Sigmoid colon (tissue), 4 donors: ENCODE measurements at regions not wholly inside any gene's neighbourhood (a gene's known extent, or its start where the extent isn't known, plus 50 kb on each side); places are given as distances from the start of the nearest gene placed in this dataset.

ENCODE experiments used
- CTCF ChIP-seq, 4 experiments: fragments of 450-650 bp in 3 of 4; fragments of 200-600 bp in 1 of 4; IDR thresholded peaks; one replicate each; pipeline ENCODE4 v1.5.1; 2016 to 2019; ENCODE audit warnings: antibody characterized with exemption in 4 of 4, mild to moderate bottlenecking in 3 of 4, moderate library complexity in 2 of 4
- EP300 ChIP-seq, 4 donors: sonication (generic); formaldehyde crosslinking; IDR thresholded peaks; one replicate each; pipeline ENCODE4 v1.6.1; 2017; ENCODE audit warnings: antibody characterized with exemption in 4 of 4
- POLR2A ChIP-seq, 2 donors: fragments of 450-650 bp; IDR thresholded peaks; one replicate each; pipeline ENCODE4 v1.6.1; 2016; ENCODE audit warnings: antibody characterized with exemption in 2 of 2, mild to moderate bottlenecking in 2 of 2, moderate library complexity in 2 of 2
- POLR2AphosphoS5 ChIP-seq, 4 donors: sonication (generic); formaldehyde crosslinking; IDR thresholded peaks; one replicate each; pipeline ENCODE4 v1.6.1; 2017; ENCODE audit warnings: antibody characterized with exemption in 4 of 4

- no peak for TF ChIP-seq CTCF (IDR thresholded peaks at IDR 0.05)
- no peak for TF ChIP-seq POLR2A (IDR thresholded peaks at IDR 0.05)
- TF ChIP-seq POLR2AphosphoS5 (IDR thresholded peaks at IDR 0.05): no peak
- no peak for TF ChIP-seq EP300 (IDR thresholded peaks at IDR 0.05)
Measured at GRCh38 chr20:50389438-50389807, 120.8 kb upstream of the PTPN1 start.
